ENCODE measurements at regions not wholly inside any gene's neighbourhood (a gene's known extent, or its start where the extent isn't known, plus 50 kb on each side); places are given as distances from the start of the nearest gene placed in this dataset.

- TF ChIP-seq, protein P1, sequence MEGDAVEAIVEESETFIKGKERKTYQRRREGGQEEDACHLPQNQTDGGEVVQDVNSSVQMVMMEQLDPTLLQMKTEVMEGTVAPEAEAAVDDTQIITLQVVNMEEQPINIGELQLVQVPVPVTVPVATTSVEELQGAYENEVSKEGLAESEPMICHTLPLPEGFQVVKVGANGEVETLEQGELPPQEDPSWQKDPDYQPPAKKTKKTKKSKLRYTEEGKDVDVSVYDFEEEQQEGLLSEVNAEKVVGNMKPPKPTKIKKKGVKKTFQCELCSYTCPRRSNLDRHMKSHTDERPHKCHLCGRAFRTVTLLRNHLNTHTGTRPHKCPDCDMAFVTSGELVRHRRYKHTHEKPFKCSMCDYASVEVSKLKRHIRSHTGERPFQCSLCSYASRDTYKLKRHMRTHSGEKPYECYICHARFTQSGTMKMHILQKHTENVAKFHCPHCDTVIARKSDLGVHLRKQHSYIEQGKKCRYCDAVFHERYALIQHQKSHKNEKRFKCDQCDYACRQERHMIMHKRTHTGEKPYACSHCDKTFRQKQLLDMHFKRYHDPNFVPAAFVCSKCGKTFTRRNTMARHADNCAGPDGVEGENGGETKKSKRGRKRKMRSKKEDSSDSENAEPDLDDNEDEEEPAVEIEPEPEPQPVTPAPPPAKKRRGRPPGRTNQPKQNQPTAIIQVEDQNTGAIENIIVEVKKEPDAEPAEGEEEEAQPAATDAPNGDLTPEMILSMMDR (IDR thresholded peaks at IDR 0.05) = no peak
- TF ChIP-seq POLR2AphosphoS5 (IDR thresholded peaks at IDR 0.05; ENCODE audit: low read depth, low read length) (no peak), SIN3A (IDR thresholded peaks at IDR 0.05; ENCODE audit: borderline replicate concordance, insufficient read depth, low read depth, low read length) (no peak), REST (IDR thresholded peaks at IDR 0.05; ENCODE audit: insufficient read depth in 1 of 2, low read depth in 2 of 2, low read length in 1 of 2) (no peak), TCF7L2 (IDR thresholded peaks at IDR 0.05; ENCODE audit: low read depth, low read length) (no peak)
These were observed 636.0 kb upstream of the NDST4 start for GRCh38 chr4:115749404-115749803.
